ENCODE measurements at regions not wholly inside any gene's neighbourhood (a gene's known extent, or its start where the extent isn't known, plus 50 kb on each side); places are given as distances from the start of the nearest gene placed in this dataset.

DNA sequence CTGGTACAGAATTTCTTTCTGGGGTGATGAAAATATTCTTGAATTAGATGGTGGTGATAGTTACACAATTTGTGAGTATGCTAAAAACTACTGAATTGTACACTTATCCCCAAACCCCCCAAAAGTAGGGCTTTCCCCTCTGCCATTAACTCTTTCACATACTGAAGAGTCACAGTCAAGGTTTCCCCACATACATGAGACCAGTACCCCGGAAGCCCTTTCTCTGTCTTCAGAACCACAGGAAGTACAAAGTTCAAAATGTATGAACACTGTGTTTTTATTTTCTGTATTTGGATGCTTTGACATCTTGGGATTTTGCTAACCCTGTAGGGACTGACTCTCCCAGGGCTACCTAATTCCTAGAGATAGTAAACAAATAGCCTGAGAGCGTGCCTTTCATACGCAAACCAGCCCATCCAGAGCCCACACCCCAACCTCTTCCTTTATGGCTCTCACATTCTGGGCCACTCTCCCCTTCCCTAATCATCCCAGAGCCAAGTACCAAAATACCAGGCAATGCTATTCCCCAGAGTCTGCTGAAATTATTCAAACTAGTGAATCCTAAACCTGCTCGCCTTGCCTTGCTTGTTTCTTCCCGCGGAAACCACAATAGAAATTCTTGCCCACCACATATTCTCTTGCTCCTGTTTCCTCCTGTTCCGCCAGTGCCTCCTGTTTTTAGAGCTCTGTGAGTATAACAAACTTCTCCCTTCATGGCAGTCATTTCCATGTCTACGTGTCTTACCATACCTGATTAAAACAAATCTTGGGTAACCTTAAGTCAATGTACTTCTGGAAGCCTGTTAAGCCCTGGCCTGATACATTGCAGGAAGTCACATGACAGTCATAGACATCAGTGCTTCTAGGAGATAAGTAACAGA lies 524.8 kb downstream of the FUT8 start:
- no peak for DNase-seq

DNA sequence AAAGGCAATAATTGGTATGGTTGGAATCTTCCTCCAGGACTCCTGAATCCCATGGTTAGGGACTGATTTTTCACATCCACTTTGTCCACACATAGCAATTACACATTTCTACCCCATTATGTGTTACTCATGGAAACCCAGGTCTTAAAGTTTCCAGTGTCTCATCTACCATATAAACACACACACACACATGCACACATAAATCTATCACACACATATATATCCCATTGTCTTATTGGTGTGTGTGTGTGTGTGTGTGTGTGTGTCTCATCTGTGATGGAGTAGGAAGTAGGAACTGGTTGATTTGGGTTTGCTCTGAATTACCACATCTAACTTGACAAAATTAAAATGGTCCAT lies 525.4 kb downstream of the FUT8 start:
- DNase-seq: no peak

DNA sequence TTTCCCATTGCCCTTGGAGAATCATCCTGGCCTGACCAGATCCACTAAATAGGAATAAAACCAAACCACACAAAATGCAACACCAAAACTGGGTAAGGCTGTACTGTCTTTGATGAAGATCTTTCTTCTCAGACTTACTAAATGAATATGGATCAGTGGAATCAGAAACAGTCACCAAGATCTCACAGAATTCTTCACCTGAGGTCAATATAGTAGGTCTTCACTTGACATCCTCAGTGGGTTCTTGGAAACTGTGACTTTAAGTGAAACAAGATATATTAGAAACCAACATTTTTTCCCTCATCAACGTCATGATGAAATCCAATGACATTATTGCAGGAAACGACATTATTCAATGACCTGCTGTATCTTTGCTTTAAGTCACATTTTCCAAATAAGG lies 526.2 kb downstream of the FUT8 start:
- DNase-seq: no peak

DNA sequence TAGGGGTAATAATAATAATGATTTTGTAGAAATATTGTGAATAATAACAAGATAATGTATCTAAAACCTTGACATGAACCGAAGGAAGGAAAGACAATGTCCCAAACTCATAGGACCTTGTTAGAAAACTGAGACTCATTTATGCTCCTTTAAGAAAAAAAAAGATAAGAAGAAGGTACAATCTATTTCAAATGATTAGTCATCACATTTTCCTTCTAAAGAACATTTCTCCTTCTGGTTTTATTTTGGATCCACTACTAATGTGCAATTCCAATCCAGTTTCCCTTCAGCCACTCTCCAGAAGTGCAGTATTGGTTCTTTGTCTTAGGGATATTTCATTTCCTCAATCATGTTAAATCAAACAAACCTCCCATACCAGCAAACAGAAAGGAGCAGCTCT lies 526.7 kb downstream of the FUT8 start:
- DNase-seq: no peak

DNA sequence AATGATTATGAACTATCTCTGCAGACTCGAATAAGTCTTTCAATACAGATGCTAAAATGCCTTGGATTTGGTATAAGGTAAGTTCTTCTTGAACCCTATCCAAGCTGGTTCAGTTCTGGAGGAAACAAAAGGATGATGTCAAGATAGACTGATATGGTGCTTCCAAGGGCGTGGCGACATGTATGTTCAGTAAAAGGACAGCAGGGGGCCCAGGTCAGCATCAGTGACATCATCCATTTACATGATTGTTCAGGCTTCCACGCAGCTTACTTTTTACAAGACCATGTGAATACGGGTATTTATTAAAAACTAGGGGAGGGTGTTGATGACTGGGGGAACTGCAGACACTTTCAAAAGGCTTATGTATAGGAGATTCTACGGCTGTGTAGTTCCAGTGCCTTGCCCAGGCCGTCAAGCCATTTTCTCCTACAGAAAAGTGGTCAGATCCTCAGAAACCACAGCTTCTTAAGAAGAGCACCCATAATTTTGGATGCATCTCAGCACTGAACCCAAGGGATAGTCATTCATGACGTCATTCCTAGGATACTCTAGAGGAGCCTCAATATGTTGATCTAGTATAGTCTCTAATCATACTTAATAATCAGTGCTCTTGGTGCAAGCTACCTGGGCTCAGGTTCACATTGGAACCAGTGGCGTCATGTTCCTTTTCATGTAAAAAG lies 527.7 kb downstream of the FUT8 start:
- DNase-seq: peak; percentile 11

DNA sequence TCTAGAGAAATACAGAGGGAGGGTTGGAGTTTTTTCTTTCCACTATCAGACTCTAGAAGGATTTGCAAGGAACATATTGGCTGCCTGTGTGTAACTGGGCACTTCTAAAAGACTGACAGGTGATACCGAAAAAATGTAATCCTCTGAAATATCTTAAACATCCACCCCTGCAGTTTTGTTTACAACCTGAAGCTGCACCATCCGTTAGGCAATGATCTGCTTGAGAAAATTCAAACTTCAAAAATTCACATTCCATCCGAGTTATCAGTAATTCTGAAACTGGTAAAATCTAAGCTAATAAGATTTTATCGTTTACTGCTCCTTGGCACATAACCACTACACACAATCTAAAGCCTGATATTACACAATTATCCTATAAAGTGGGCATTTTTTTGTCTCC lies 528.6 kb downstream of the FUT8 start:
- peak; percentile 2 for DNase-seq

DNA sequence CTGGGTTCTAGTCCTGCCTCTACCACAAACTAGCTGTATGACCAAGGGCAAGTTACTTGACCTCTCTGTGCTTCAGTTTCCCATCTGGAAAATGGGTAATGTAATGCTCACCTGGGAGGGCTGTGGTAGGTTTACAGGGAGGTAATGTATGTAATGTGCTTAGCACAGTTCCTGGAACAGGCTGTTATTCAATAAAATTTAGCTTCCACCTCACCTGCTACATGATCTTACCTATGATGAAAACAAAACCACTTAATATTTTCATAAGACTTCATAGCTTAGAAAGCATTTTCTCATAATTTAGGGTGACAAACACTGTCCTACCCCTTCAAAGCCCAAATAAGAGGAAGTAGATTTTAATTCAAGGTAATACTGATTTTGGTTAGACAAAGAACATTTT lies 530.6 kb downstream of the FUT8 start:
- DNase-seq: no peak

DNA sequence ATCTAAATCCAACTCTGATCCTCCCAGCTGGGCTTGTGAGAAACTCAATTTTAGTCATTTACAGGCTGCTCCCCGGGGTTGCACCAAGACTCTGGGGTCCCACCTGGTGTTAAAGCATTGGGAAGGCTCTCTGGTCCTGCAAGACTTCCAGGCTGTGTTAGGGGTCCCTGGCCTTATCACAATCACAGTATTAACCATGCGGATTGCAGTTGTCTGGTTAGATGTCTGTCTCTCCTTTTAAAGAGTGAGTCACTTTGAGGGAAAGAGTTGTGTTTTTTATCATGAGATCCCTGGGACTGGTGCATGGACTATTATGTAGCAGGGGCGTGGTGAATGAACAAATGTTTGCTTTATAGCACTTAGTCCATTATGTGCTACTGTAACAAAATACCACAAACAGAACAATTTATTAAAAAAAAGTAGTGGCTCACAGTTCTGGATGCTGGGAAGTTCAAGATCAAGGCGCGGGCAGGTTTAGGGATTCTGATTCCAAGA lies 531.4 kb downstream of the FUT8 start:
- DNase-seq: no peak

DNA sequence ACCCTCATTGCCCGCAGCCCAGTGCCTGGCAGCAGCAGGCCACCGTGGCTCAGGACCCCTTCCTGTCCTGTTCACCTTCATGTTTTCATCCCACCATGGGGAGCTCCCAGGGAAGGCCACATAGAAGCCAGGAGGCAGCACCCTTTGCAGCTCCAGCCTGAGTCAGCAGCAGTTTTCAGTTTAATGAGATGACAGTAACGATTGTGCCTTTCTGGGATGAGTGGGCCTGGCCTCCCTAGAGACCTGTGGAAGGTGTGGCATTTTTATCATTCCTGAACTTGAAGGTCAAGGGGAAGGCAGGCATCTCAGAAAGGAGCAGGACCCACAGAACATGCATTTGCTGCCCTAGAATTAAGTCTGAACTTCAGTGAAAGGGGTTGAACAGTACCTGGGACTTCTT lies 532.8 kb downstream of the FUT8 start:
- no peak for DNase-seq

DNA sequence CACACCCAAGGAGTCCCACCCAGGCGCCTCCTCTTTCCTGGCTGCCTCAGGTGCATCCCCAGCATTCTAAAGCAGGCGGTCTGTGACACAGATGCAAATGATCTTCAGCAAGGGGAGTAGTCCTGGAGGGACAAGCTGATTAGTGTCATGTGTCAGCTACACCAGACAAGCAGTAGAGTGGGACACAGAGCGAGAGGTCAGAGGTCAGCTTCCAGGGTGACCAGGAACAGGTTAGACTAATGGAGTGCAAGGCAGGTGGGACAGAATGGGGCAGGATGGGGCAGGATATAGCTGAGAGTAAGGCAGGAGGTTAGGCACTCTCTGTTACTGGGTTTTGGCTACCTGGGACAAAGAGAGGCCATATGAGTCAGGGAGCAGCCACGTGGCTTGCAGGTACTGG lies 534.0 kb downstream of the FUT8 start:
- DNase-seq: no peak

DNA sequence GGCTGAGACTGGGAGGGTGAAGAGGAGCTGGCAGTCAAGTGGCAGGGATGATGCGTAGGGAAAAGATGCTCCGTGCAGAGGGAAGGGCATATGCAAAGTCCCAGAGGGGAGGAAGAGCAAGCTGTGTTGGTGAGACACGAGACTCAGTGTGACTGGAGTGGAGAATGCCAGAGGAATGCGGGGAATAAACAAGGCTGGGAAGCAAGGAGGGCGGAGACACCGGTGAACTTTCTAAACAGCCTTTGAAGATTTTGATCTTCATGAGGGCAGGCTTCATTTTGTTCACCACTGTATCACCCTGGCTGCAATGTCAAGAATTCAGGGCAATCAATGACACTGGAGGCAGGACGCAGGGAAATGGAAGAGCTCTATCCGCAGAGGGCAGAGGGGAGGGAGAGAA lies 535.8 kb downstream of the FUT8 start:
- DNase-seq: no peak

DNA sequence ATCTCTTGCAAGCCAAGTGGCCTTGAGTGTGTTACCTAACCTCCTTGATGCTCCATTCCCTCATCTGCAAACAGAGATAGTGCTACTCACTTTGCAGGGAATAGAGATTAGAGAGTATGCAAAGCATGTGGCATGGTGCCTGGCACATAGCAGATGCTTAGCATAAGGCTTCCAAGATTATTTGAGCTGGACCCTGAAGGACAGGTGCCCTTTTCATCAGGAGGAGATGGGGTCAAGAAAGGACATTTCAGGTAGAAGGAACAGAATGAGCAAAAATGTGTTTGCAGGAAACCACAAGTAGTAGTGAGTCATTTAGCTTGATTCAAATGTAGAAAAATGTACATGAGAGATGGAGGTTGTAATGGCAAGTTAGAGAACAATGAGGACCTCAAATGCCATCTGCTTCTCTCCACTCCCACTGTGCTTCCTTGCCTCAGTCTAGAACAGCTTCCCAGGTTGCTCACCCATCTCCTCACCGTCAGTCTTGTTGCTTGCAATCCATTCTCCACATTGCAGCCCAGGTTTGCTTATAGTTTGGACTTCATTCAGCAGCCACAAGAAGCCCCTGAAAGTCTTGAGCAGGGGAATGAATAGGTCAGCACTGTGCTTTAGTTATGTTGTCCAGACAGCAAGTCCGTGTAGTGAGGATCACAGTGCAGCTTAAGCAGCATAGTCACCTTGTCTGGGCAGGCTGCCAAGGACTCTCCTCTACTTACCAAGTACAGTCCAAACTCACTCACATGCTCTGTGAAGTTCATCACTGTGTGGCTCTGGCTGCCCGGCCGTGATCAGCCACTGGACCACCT lies 536.3 kb upstream of the CCDC196 start:
- DNase-seq: peak; percentile 6

DNA sequence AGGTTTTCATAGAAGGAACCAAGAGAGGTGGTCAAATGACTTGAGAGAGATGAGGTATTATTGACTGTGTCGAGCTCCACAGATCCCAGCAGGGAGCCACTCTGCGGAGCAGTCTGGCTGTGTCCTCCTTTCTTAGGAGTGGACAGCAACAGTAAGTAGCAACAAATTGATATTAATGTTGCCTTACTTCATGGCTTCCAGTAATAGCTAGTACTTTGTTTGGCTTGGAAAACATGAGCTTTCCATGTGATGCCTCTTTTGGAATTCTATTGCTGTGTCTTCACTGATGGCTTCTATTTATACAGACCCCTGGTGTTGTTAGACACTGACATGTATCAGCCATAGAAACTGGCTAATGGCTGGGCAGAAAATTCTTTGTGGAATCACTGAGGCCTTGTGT lies 531.2 kb upstream of the CCDC196 start:
- no peak for DNase-seq

DNA sequence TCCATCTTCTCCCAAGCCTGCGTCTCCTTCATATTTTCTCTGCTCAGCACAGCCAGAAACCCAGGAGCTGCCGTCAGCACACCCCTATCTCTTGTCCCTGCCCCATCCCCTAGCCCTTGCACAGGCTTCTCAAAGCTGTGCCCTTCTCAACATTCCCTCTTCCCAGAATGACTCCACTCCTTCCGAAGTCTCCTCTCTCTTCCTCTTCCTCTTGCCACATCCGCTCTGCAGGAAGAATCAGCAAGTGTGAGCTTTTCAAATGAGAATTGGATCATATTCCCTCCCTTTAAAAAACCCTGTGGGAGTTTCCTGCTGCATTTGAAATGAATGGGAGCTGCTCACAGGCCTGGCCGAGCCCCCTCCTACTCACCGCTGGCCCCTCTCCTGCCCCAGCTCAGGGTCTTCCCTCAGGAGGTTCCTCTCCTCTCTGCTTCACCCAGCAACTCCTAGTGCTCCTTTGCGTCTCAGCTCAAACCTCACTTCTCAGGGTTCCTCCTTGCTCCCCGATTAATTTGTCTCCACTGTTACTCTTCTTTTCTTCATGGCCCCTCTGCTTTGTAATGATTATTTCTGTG lies 528.5 kb upstream of the CCDC196 start:
- DNase-seq: no peak

DNA sequence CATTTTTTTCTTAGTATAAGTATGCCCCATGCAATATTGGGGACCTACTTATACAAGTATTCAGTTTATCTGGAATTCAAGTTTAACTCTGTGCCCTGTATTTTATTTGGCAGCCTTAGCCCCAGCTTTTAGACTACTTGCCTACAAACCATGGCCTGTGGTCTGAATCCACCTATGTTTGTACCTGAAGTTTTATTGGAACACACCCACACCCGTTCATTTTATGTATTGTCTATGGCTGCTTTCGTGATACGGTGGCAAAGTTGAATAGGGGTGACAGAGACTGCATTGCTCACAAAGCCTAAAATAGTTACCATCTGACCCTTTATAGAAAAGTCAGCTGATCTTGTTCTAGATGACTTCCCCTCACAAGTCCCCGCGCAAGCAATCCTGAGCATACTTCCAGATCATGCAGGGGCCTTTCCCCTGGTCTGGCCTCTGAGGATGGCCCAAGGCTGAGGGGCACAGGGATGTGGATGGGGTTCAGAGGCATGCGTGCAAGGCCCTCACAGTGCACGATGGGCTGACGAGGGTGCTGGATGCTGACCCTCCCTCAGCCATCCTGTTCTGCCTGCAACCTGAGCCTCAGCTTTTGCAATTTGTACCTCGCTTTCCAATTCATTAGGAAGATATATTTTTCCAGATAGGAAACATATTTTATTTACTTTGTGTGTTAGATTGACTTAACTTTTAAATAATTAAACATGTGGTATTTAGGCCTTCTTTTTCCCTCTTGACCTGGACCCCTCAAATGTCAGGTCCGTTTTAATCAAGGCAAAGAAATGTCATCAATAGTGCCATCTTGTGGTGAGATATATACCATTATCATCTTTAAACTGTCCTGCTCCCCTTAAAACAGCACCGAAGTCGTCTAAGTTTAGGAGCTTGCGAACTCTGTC lies 527.3 kb upstream of the CCDC196 start:
- DNase-seq: peak; percentile 15

DNA sequence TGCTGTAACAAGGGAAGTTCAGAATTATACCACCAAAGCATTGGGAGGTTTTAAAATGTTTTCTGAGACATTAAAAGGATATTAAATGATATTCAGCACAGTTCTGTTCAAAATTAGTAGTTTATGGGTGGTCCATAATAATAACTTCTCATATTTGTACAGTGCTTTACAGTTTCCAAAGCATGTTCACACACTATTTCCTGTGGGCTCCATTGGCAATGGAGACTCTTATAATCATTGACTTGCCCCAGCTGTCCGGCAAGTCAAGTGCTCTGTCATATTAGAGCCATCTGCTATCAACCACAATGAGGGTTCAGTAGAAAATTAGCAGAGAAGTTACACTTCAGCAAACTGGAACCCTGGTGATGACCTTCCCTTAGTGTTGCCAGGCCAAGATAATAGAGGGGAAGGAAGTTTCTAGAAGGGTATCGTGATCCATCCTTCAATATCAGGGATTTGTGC lies 526.6 kb upstream of the CCDC196 start:
- DNase-seq: no peak

DNA sequence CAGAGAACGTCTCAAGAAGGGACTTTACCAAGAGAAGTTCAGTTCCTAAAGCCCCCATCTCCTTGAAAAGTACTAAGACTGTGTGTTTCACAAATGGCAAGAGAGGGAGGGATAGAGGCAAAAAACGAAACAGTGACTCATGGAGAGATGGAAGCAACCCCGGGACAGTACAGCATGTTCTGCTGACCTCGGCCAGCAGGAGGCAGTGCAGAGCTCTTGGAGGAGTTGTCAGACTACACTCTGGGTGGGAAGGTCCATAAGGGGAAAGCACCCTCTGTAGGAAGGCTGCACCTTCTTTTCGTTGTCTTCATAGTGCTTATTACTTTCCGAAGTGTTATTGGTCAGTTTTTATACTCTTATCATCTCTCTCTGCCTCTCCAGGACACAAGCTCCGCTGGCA lies 525.2 kb upstream of the CCDC196 start:
- no peak for DNase-seq

DNA sequence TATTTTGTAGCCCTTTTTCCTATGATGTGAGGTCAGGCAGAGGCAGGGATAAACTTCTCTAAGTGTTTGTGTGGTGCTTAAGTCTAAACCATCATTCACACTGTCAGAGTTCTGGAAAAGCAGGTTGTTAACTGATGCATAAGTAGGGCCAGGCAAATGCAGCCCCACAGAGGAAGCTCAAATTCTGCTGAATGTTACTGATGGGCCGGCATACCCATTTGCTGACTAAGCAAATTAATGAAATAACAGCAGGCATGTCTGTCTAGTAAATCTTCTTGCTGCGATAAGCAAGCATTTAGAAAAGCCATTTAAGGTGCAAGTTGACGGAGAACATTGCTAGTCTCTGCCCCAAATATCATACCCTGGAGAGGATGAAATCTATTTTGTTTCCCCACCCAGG lies 523.2 kb upstream of the CCDC196 start:
- no peak for DNase-seq

DNA sequence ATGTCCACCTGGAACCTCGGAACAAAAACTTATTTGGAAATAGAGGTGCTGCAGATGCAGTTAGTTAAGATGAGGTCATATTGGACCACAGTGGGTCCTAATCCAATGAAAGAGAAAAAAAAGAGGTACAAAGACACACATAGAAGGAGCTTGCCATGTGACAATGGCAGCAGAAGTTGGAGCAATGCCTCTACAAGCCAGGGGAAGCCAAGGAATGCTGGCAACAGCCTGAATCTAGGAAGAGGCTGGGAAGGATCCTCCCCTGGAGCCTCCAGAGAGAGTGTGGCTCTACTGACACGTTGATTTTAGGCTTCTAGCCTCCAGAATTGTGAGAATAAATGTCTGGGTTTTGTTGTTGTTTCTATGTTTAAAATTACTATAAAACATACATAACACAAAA lies 521.8 kb upstream of the CCDC196 start:
- DNase-seq: no peak

DNA sequence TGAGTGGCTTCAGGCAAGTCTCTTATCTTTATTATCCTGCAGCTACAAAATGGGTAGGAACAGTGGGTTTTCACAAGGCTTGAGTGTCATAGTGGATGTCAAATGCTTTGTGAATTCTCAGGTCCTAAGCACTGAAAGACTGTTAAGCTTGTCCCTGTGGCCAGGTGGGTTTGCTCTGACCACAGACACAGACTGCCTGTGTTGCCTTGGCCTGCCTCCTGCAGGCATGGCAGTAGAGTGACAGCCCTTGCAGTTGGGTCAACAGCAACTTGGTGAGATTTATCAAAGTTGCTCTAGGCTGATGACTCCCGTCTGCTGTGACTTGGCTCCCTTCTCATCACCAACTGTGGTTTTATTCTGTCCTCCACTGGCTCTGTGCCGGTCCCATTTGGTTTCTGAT lies 520.0 kb upstream of the CCDC196 start:
- DNase-seq: no peak

DNA sequence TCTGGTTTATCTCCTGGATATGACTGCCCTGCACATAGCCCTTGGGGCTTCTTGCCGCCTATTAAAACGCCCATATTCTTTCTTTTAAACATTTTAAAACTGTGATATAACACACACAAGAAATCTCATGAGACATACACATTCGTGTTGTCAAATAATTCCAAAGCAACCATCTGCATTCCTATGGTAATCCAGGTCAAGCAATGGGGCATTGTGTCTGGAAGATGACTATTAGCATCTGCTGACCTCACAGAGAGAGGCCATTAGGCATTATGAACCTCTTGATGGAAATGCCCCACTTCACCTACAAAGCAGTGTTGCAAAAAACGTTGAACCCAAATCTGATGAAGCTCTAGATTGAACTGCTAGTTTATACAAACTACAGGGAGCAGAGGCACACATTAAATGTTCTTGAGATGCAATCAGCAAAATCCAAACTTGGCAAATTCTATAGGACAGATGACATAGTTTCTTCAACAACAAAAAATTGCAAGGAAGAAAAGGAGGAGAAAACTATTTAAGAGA lies 513.8 kb upstream of the CCDC196 start:
- no peak for DNase-seq

DNA sequence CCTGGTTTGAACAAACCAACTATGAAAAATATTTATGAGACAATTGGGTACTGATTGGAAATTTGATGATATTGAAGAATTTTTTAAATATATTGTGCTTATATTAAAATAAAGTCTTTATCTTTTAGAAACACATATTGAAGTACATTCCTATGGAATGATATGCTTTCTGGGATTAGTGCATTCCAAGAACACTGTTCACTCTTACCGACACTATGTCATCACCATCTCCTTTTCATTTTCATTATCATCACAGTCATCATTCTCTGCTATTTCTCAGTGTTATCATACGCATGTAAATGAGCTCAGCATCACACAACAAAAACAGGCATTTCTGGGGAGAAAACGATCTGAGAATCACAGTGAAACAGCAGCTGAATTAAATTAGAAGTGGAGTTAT lies 513.3 kb upstream of the CCDC196 start:
- no peak for DNase-seq
